ENCODE measurements at regions not wholly inside any gene's neighbourhood (a gene's known extent, or its start where the extent isn't known, plus 50 kb on each side); places are given as distances from the start of the nearest gene placed in this dataset.

DNA sequence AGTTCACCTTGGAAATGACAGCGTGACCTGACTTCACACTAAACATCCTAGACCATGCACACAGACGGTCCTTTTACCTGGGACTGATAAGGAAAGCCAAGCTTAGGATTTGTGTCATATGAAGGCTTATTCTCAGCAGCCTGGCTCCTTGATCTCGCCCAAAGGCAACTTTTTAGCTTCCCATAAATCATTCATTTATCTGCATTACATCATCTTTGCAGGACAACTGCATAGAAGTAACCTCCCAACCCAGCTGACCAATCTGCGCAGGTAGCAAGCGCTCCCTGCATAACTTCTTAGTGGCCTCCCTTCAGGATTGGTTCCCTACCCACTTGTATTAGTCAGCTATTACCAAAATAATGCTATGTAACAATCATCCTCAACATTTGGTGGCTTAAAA, 389.9 kb upstream of the PROK2 start:
- no peak overlapping the region for H3K4me2 ChIP-seq
- H3K9me3 Mint-ChIP-seq: no peaks in the 10 kb centered on the region
- H3K27ac ChIP-seq (ENCODE audit: low read depth): no peak overlapping the region
- H3K4me1 ChIP-seq (ENCODE audit: insufficient read depth): no peaks in the 10 kb centered on the region
- H3K36me3 Mint-ChIP-seq (ENCODE audit: low read depth): no peaks in the 10 kb centered on the region
- TF ChIP-seq ZNF462 (CRISPR knock-in tag; IDR thresholded peaks at IDR 0.05) (no peak), CREB1 (CRISPR knock-in tag; IDR thresholded peaks at IDR 0.05; ENCODE audit: low read depth) (no peak), NANOG (IDR thresholded peaks at IDR 0.05; ENCODE audit: borderline replicate concordance) (no peak), EZH2phosphoT487 (IDR thresholded peaks at IDR 0.05; ENCODE audit: unreplicated experiment) (no peak), EZH2 (IDR thresholded peaks at IDR 0.05; ENCODE audit: low read depth, unreplicated experiment) (no peak)
- no peak overlapping the region for H3K4me3 ChIP-seq
- no peak overlapping the region for H2AFZ ChIP-seq
- no peaks in the 10 kb centered on the region for H3K4me1 Mint-ChIP-seq
- ATAC-seq (no peak), DNase-seq (ENCODE audit: low spot score) (no peak)
- no peaks in the 10 kb centered on the region for H3K9me2 ChIP-seq (ENCODE audit: insufficient read depth)
- no peaks in the 10 kb centered on the region for H3K36me3 ChIP-seq (ENCODE audit: insufficient read depth)
- H3K27me3 ChIP-seq (ENCODE audit: insufficient read depth): no peaks in the 10 kb centered on the region
- H3K4me3 Mint-ChIP-seq: no peak overlapping the region
- H4K20me1 ChIP-seq (replicated peaks; ENCODE audit: insufficient read depth): no peaks in the 10 kb centered on the region
- no peak overlapping the region for H3K27ac Mint-ChIP-seq
- no peaks in the 10 kb centered on the region for H3F3A ChIP-seq (replicated peaks; ENCODE audit: low read depth)
- H3K79me2 ChIP-seq (replicated peaks; ENCODE audit: insufficient read depth): no peaks in the 10 kb centered on the region
- H3K27me3 Mint-ChIP-seq (ENCODE audit: insufficient read depth, low read depth, poor library complexity): peaks cover 1% of the 10 kb centered on the region

DNA sequence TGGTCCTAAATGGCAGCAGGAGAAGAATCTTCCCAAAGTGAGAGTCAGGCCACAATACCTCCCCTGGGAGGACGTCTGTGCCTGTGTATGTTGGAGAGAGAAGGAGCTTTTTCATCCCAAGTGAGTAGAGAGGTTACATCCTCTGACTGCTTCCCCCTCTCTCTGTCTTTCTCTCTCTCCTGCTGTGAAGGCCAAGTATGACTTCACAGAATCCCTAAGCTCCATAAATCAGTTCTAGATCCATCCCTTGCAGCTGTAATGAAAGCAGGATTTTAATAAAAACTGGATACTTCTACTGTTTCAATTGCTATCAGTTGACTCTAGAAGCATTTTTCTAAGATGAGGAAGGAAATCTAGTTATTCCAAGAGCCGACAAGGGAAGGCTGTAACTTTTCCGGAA, 389.1 kb upstream of the PROK2 start:
- Histone ChIP-seq H3K27me3 (ENCODE audit: insufficient read depth) (no peaks in the 10 kb centered on the region), H2AFZ (no peak overlapping the region), H3K79me2 (replicated peaks; ENCODE audit: insufficient read depth) (no peaks in the 10 kb centered on the region), H3K9me2 (ENCODE audit: insufficient read depth) (no peaks in the 10 kb centered on the region), H3F3A (replicated peaks; ENCODE audit: low read depth) (no peaks in the 10 kb centered on the region), H3K4me2 (no peak overlapping the region), H3K36me3 (ENCODE audit: insufficient read depth) (no peaks in the 10 kb centered on the region), H4K20me1 (replicated peaks; ENCODE audit: insufficient read depth) (no peaks in the 10 kb centered on the region), H3K4me3 (no peak overlapping the region), H3K27ac (ENCODE audit: low read depth) (no peak overlapping the region), H3K4me1 (ENCODE audit: insufficient read depth) (no peaks in the 10 kb centered on the region)
- H3K27ac Mint-ChIP-seq: no peak overlapping the region
- no peak overlapping the region for H3K4me3 Mint-ChIP-seq
- no peaks in the 10 kb centered on the region for H3K9me3 Mint-ChIP-seq
- H3K4me1 Mint-ChIP-seq: no peaks in the 10 kb centered on the region
- no peak for DNase-seq (ENCODE audit: low spot score)
- no peak for ATAC-seq
- H3K27me3 Mint-ChIP-seq (ENCODE audit: insufficient read depth, low read depth, poor library complexity): peaks cover 1% of the 10 kb centered on the region
- no peaks in the 10 kb centered on the region for H3K36me3 Mint-ChIP-seq (ENCODE audit: low read depth)
- no peak for TF ChIP-seq STAT1 (IDR thresholded peaks at IDR 0.05; ENCODE audit: unreplicated experiment)
- TF ChIP-seq ZNF331 (CRISPR knock-in tag; IDR thresholded peaks at IDR 0.05; ENCODE audit: low read depth): no peak
- TF ChIP-seq ZNF114 (CRISPR knock-in tag; IDR thresholded peaks at IDR 0.05): no peak
- no peak for TF ChIP-seq EZH2 (IDR thresholded peaks at IDR 0.05; ENCODE audit: low read depth, unreplicated experiment)
- no peak for TF ChIP-seq NANOG (IDR thresholded peaks at IDR 0.05; ENCODE audit: borderline replicate concordance)
- TF ChIP-seq EZH2phosphoT487 (IDR thresholded peaks at IDR 0.05; ENCODE audit: unreplicated experiment): no peak
- no peak for TF ChIP-seq ETS1 (IDR thresholded peaks at IDR 0.05)
- TF ChIP-seq, protein P1, sequence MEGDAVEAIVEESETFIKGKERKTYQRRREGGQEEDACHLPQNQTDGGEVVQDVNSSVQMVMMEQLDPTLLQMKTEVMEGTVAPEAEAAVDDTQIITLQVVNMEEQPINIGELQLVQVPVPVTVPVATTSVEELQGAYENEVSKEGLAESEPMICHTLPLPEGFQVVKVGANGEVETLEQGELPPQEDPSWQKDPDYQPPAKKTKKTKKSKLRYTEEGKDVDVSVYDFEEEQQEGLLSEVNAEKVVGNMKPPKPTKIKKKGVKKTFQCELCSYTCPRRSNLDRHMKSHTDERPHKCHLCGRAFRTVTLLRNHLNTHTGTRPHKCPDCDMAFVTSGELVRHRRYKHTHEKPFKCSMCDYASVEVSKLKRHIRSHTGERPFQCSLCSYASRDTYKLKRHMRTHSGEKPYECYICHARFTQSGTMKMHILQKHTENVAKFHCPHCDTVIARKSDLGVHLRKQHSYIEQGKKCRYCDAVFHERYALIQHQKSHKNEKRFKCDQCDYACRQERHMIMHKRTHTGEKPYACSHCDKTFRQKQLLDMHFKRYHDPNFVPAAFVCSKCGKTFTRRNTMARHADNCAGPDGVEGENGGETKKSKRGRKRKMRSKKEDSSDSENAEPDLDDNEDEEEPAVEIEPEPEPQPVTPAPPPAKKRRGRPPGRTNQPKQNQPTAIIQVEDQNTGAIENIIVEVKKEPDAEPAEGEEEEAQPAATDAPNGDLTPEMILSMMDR (conservative IDR thresholded peaks at IDR 0.05; ENCODE audit: low read depth in 2 of 2): no peak
